SK-N-SH (cell line): ENCODE measurements at regions not wholly inside any gene's neighbourhood (a gene's known extent, or its start where the extent isn't known, plus 50 kb on each side); places are given as distances from the start of the nearest gene placed in this dataset.

Experiments used
- CTCF ChIA-PET: fragments of 300-600, 350-600 bp; formaldehyde crosslinking; extraction: SDS; loops from one replicate; lab custom pipeline; 2021; lab: Yijun Ruan, JAX
- POLR2A ChIA-PET: fragments of 350-600 bp; sonication (Branson Sonifier 250); formaldehyde crosslinking; extraction: SDS; loops from one replicate; lab custom pipeline; 2020; ENCODE audit warnings: antibody characterized with exemption, inconsistent platforms; lab: Yijun Ruan, JAX
- DNase-seq: peaks from one replicate; pipeline ENCODE4 v3.0.0; 2012
- H2AFZ ChIP-seq: fragments of 200-600 bp; sonication (generic); 2 replicates; pipeline ENCODE4 v1.8.1; 2016; ENCODE audit warnings: antibody characterized with exemption, mild to moderate bottlenecking, low read depth
- H3F3A ChIP-seq: fragments of 200-600 bp; sonication (generic); replicated peaks from 2 replicates; pipeline ENCODE3; 2016; ENCODE audit warnings: antibody characterized with exemption, mild to moderate bottlenecking; ENCODE audit not compliant: insufficient read depth
- H3K27ac ChIP-seq, 2 experiments: fragments of 200-500 bp in 1 of 2; fragments of 200-600 bp in 1 of 2; sonication (Bioruptor generic) in 1 of 2; sonication (generic), shearing (Covaris generic) in 1 of 2; 2 replicates each; pipeline versions ENCODE4 v1.5.1 to v1.6.1; 2014 to 2016; ENCODE audit warnings: low read depth in 2 of 2, inconsistent platforms in 1 of 2, low read length in 1 of 2, mild to moderate bottlenecking in 1 of 2, mixed read lengths in 1 of 2
- H3K27me3 ChIP-seq: fragments of 200-600 bp; sonication (generic), shearing (Covaris generic); 2 replicates; pipeline ENCODE4 v1.6.1; 2016; ENCODE audit warnings: mixed run types; ENCODE audit not compliant: insufficient read depth
- H3K36me3 ChIP-seq, 2 experiments: fragments of 200-500 bp in 1 of 2; fragments of 200-600 bp in 1 of 2; sonication (Bioruptor generic) in 1 of 2; sonication (generic) in 1 of 2; replicated peaks in 1 of 2; 2 replicates each; pipeline versions ENCODE3 to v1.5.1; 2014 to 2016; ENCODE audit warnings: low read length in 1 of 2, mild to moderate bottlenecking in 1 of 2; ENCODE audit not compliant: insufficient read depth in 2 of 2, control insufficient read depth in 1 of 2
- H3K4me1 ChIP-seq, 2 experiments: fragments of 200-500 bp in 1 of 2; fragments of 200-600 bp in 1 of 2; sonication (Bioruptor generic) in 1 of 2; sonication (generic), shearing (Covaris generic) in 1 of 2; 2 replicates each; pipeline versions ENCODE4 v1.5.1 to v1.6.1; 2014 to 2016; ENCODE audit warnings: low read depth in 1 of 2, low read length in 1 of 2, mixed run types in 1 of 2; ENCODE audit not compliant: insufficient read depth in 2 of 2, control insufficient read depth in 1 of 2
- H3K4me2 ChIP-seq: fragments of 200-600 bp; sonication (generic), shearing (Covaris generic); 2 replicates; pipeline ENCODE4 v1.6.1; 2017; ENCODE audit warnings: mixed run types
- H3K4me3 ChIP-seq, 2 experiments: fragments of 200-500 bp in 1 of 2; fragments of 200-600 bp in 1 of 2; sonication (Bioruptor generic) in 1 of 2; sonication (generic), shearing (Covaris generic) in 1 of 2; 2 replicates each; pipeline versions ENCODE4 v1.5.1 to v1.8.1; 2014 to 2016; ENCODE audit warnings: low read depth in 2 of 2, inconsistent platforms in 1 of 2, low read length in 1 of 2, mild to moderate bottlenecking in 1 of 2, mixed read lengths in 1 of 2, moderate library complexity in 1 of 2
- H3K79me2 ChIP-seq: fragments of 200-600 bp; sonication (generic); 2 replicates; pipeline ENCODE4 v1.8.1; 2017; ENCODE audit warnings: mild to moderate bottlenecking; ENCODE audit not compliant: insufficient read depth
- H3K9ac ChIP-seq: fragments of 200-600 bp; sonication (generic); 2 replicates; pipeline ENCODE4 v1.6.1; 2017; ENCODE audit warnings: mixed run types
- H3K9me2 ChIP-seq: fragments of 200-600 bp; sonication (generic); 2 replicates; pipeline ENCODE4 v1.6.1; 2017; ENCODE audit warnings: mixed run types
- H3K9me3 ChIP-seq: fragments of 200-600 bp; sonication (generic); 2 replicates; pipeline ENCODE4 v1.6.1; 2017; ENCODE audit warnings: mixed run types, mild to moderate bottlenecking, moderate library complexity
- H4K20me1 ChIP-seq: fragments of 200-600 bp; sonication (generic); 2 replicates; pipeline ENCODE4 v1.6.1; 2017; ENCODE audit warnings: mild to moderate bottlenecking, mixed run types; ENCODE audit not compliant: insufficient read depth
- EP300 ChIP-seq, 2 experiments: IDR thresholded peaks; 2 replicates each; pipeline versions ENCODE4 v1.4.0 to v1.6.1; 2012; ENCODE audit warnings: borderline replicate concordance in 1 of 2, low read depth in 1 of 2, low read length in 1 of 2
- MXI1 ChIP-seq: IDR thresholded peaks from 2 replicates; pipeline ENCODE4 v1.6.1; 2012; ENCODE audit warnings: mild to moderate bottlenecking, low read depth, low read length, improper control_type of control experiment
- PBX3 ChIP-seq: IDR thresholded peaks from 2 replicates; pipeline ENCODE4; 2012
- POLR2AphosphoS5 ChIP-seq: IDR thresholded peaks from 2 replicates; pipeline ENCODE4 v1.6.1; 2012; ENCODE audit warnings: low read depth, low read length
- RFX5 ChIP-seq: IDR thresholded peaks from 2 replicates; pipeline ENCODE4 v1.6.1; 2012; ENCODE audit warnings: mild to moderate bottlenecking, improper control_type of control experiment, low read length
- RXRA ChIP-seq: IDR thresholded peaks from 2 replicates; pipeline ENCODE4 v1.4.0; 2012; ENCODE audit warnings: low read depth, mild to moderate bottlenecking, borderline replicate concordance
- TAF1 ChIP-seq: IDR thresholded peaks from 2 replicates; pipeline ENCODE4 v1.6.1; 2012; ENCODE audit warnings: low read depth, mild to moderate bottlenecking, low read length, moderate library complexity, borderline replicate concordance
- USF2 ChIP-seq: fragments of 150-350 bp; IDR thresholded peaks from 2 replicates; pipeline ENCODE4 v1.6.1; 2017; ENCODE audit warnings: antibody characterized with exemption, low read length, low read depth, borderline replicate concordance
- WGBS: methylation state at CpG from one replicate; pipeline ENCODE4 v1.1.6; 2017; ENCODE audit warnings: low lambda C conversion rate; 5-methylcytosine and 5-hydroxymethylcytosine counted together
- TF ChIP-seq, protein P1 (sequence below): IDR thresholded peaks from 2 replicates; pipeline ENCODE4 v1.4.0; 2012; ENCODE audit warnings: low read depth
- TF ChIP-seq, protein P2 (sequence below): IDR thresholded peaks from 2 replicates; pipeline ENCODE4 v1.4.0; 2012; ENCODE audit warnings: low read depth, borderline replicate concordance
- TF ChIP-seq, protein P3 (sequence below): IDR thresholded peaks from 2 replicates; pipeline ENCODE4 v1.4.0; 2012; ENCODE audit warnings: low read depth, borderline replicate concordance
- TF ChIP-seq, protein P4 (sequence below): IDR thresholded peaks from 2 replicates; pipeline ENCODE4 v1.6.1; 2012; ENCODE audit warnings: mild to moderate bottlenecking, low read depth, low read length, moderate library complexity

GRCh38 chr10:9913876-9914514, 1103.7 kb upstream of the CELF2 start:
- TF ChIP-seq EP300 (IDR thresholded peaks at IDR 0.05; ENCODE audit: borderline replicate concordance in 1 of 2, low read depth in 1 of 2, low read length in 1 of 2) = no peak
- TF ChIP-seq, protein P1, sequence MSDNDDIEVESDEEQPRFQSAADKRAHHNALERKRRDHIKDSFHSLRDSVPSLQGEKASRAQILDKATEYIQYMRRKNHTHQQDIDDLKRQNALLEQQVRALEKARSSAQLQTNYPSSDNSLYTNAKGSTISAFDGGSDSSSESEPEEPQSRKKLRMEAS = no peak
- no peak for TF ChIP-seq RFX5
- TF ChIP-seq PBX3 = no peak
- TF ChIP-seq, protein P2, sequence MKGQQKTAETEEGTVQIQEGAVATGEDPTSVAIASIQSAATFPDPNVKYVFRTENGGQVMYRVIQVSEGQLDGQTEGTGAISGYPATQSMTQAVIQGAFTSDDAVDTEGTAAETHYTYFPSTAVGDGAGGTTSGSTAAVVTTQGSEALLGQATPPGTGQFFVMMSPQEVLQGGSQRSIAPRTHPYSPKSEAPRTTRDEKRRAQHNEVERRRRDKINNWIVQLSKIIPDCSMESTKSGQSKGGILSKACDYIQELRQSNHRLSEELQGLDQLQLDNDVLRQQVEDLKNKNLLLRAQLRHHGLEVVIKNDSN = no peak
- TF ChIP-seq USF2 = no peak
- TF ChIP-seq RXRA = no peak
- TF ChIP-seq, protein P3, sequence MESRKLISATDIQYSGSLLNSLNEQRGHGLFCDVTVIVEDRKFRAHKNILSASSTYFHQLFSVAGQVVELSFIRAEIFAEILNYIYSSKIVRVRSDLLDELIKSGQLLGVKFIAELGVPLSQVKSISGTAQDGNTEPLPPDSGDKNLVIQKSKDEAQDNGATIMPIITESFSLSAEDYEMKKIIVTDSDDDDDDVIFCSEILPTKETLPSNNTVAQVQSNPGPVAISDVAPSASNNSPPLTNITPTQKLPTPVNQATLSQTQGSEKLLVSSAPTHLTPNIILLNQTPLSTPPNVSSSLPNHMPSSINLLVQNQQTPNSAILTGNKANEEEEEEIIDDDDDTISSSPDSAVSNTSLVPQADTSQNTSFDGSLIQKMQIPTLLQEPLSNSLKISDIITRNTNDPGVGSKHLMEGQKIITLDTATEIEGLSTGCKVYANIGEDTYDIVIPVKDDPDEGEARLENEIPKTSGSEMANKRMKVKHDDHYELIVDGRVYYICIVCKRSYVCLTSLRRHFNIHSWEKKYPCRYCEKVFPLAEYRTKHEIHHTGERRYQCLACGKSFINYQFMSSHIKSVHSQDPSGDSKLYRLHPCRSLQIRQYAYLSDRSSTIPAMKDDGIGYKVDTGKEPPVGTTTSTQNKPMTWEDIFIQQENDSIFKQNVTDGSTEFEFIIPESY = no peak
- TF ChIP-seq TAF1 = no peak
- TF ChIP-seq, protein P4, sequence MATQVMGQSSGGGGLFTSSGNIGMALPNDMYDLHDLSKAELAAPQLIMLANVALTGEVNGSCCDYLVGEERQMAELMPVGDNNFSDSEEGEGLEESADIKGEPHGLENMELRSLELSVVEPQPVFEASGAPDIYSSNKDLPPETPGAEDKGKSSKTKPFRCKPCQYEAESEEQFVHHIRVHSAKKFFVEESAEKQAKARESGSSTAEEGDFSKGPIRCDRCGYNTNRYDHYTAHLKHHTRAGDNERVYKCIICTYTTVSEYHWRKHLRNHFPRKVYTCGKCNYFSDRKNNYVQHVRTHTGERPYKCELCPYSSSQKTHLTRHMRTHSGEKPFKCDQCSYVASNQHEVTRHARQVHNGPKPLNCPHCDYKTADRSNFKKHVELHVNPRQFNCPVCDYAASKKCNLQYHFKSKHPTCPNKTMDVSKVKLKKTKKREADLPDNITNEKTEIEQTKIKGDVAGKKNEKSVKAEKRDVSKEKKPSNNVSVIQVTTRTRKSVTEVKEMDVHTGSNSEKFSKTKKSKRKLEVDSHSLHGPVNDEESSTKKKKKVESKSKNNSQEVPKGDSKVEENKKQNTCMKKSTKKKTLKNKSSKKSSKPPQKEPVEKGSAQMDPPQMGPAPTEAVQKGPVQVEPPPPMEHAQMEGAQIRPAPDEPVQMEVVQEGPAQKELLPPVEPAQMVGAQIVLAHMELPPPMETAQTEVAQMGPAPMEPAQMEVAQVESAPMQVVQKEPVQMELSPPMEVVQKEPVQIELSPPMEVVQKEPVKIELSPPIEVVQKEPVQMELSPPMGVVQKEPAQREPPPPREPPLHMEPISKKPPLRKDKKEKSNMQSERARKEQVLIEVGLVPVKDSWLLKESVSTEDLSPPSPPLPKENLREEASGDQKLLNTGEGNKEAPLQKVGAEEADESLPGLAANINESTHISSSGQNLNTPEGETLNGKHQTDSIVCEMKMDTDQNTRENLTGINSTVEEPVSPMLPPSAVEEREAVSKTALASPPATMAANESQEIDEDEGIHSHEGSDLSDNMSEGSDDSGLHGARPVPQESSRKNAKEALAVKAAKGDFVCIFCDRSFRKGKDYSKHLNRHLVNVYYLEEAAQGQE = no peak
- no peak for TF ChIP-seq MXI1
- no peak for TF ChIP-seq POLR2AphosphoS5
- peaks cover 11% of the 10 kb centered on the region; the same call in 1 of the 2 replicates for H3K9me3 ChIP-seq
- no peak overlapping the region for H3K9ac ChIP-seq
- H3K27ac ChIP-seq = no peak overlapping the region
- no peaks in the 10 kb centered on the region for H3F3A ChIP-seq
- no peak overlapping the region for H2AFZ ChIP-seq
- H3K36me3 ChIP-seq = no peaks in the 10 kb centered on the region
- no peaks in the 10 kb centered on the region for H3K9me2 ChIP-seq
- no peaks in the 10 kb centered on the region for H3K79me2 ChIP-seq
- WGBS = 20% methylated on average over 5 of the region's 5 CpGs
- no peak overlapping the region for H3K4me3 ChIP-seq
- H4K20me1 ChIP-seq = no peaks in the 10 kb centered on the region
- DNase-seq = no peak
- no peak overlapping the region for H3K4me2 ChIP-seq
- POLR2A ChIA-PET = no interaction called here
- no peaks in the 10 kb centered on the region for H3K4me1 ChIP-seq
- CTCF ChIA-PET = no interaction called here
- H3K27me3 ChIP-seq = no peaks in the 10 kb centered on the region
